NCI-H1436 (cell line): ENCODE measurements at regions not wholly inside any gene's neighbourhood (a gene's known extent, or its start where the extent isn't known, plus 50 kb on each side); places are given as distances from the start of the nearest gene placed in this dataset.
"Not testable (repeated sequence)": the region's sequence is repeated elsewhere in the genome, so short reads cannot be mapped to it uniquely, and the experiment has no call there.

ENCODE experiments used
- DNase-seq: peaks from one replicate; lab custom pipeline; 2025; lab: John Stamatoyannopoulos, UW

GRCh38 chr3:72050048-72050632 lies 265.2 kb upstream of the PROK2 start:
- no peak for DNase-seq

GRCh38 chr3:72049300-72049699 lies 264.4 kb upstream of the PROK2 start:
- no peak for DNase-seq

GRCh38 chr3:72048873-72049272 lies 263.9 kb upstream of the PROK2 start:
- no peak for DNase-seq

- no peak for DNase-seq
Observed at GRCh38 chr3:72047221-72047871, 262.4 kb upstream of the PROK2 start.

- DNase-seq: no peak
Observed at GRCh38 chr3:72044231-72044855, 259.4 kb upstream of the PROK2 start.

- no peak for DNase-seq
Observed at GRCh38 chr3:72043204-72044133, 258.5 kb upstream of the PROK2 start.

GRCh38 chr3:72042397-72043203 lies 257.7 kb upstream of the PROK2 start:
- DNase-seq: no peak

- no peak for DNase-seq
Observed at GRCh38 chr3:72041511-72041910, 256.6 kb upstream of the PROK2 start.

GRCh38 chr3:72041076-72041475 lies 256.1 kb upstream of the PROK2 start:
- no peak for DNase-seq

- no peak for DNase-seq
Observed at GRCh38 chr3:72039677-72040076, 254.7 kb upstream of the PROK2 start.

- no peak for DNase-seq
Observed at GRCh38 chr3:72036899-72037298, 252.0 kb upstream of the PROK2 start.

GRCh38 chr3:72035606-72036005 lies 250.7 kb upstream of the PROK2 start:
- DNase-seq: no peak

- no peak for DNase-seq
Observed at GRCh38 chr3:72034986-72035385, 250.0 kb upstream of the PROK2 start.

- DNase-seq: no peak
Observed at GRCh38 chr3:72033666-72034428, 248.9 kb upstream of the PROK2 start.

GRCh38 chr3:72032441-72033135 lies 247.6 kb upstream of the PROK2 start:
- no peak for DNase-seq

GRCh38 chr3:72031581-72031980 lies 246.6 kb upstream of the PROK2 start:
- no peak for DNase-seq

GRCh38 chr3:72030296-72030695 lies 245.3 kb upstream of the PROK2 start:
- not testable (repeated sequence) for DNase-seq

- DNase-seq: not testable (repeated sequence)
Observed at GRCh38 chr3:72028726-72029125, 243.8 kb upstream of the PROK2 start.

- not testable (repeated sequence) for DNase-seq
Observed at GRCh38 chr3:72028307-72028706, 243.4 kb upstream of the PROK2 start.

- DNase-seq: not testable (repeated sequence)
Observed at GRCh38 chr3:72027728-72028127, 242.8 kb upstream of the PROK2 start.
